IPS-NIHi7 (cell line): ENCODE measurements at regions not wholly inside any gene's neighbourhood (a gene's known extent, or its start where the extent isn't known, plus 50 kb on each side); places are given as distances from the start of the nearest gene placed in this dataset.
A peak's percentile ranks its signal among the peaks of the same experiment; 100 is the strongest.

ENCODE experiments used
- DNase-seq: peaks from one replicate; pipeline ENCODE4 v3.0.0; 2012; ENCODE audit warnings: mixed read lengths; ENCODE audit errors: extremely low spot score

DNA sequence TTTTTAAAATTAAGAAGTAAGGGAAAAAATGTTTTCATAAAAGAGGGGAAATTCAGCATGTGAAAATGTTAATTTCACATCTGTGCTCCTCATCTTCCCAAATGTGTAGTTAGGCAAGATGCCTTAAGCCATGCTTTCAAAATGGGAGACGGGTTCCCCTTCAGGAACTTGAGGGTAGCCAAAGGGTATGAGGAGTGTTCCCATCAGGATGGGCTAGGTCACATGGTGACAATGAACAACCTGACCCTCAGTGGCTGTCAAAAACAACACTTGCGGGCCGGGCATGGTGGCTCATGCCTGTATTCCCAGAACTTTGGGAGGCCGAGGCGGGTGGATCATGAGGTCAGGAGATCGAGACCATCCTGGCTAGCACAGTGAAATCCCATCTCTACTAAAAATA is 178.0 kb downstream of the ACTL7B start:
- no peak for DNase-seq

DNA sequence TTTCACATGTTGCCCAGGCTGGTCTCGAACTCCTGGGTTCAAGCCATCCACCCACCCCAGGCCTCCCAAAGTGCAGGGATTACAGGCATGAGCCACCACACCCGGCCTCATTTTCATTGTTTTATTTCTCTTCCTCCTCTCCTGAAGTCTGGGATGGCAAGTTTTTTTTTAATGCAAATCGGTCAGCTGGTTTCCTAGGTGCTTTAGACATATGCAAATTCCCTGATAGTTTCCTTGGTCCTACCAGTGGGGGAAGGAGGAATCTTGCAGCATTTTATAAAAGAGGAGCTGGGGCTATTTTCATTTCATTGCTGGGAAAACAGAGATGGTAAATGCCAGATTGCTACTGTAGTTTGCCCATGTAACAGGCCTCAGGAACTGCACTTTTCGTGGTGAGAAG is 179.4 kb downstream of the ACTL7B start:
- DNase-seq: peak; percentile 36

DNA sequence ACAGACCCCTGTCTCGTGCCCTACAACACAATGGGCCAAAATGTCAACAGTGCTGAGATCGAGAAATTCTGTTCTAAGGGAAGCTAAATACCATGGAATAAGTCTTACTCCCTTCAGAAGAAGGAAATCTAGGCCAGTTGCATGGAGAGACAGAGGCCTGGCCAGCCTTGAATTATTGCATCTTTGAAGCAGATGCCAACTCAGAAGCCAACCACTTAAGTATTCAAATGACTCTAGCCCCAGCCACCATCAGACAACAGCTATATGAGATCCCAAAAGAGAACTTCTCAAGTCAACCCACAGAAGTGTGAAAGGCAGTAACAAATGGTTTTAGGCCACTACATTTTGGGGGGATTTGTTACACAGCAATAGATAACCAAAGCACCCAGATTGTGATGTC is 180.1 kb downstream of the ACTL7B start:
- no peak for DNase-seq

DNA sequence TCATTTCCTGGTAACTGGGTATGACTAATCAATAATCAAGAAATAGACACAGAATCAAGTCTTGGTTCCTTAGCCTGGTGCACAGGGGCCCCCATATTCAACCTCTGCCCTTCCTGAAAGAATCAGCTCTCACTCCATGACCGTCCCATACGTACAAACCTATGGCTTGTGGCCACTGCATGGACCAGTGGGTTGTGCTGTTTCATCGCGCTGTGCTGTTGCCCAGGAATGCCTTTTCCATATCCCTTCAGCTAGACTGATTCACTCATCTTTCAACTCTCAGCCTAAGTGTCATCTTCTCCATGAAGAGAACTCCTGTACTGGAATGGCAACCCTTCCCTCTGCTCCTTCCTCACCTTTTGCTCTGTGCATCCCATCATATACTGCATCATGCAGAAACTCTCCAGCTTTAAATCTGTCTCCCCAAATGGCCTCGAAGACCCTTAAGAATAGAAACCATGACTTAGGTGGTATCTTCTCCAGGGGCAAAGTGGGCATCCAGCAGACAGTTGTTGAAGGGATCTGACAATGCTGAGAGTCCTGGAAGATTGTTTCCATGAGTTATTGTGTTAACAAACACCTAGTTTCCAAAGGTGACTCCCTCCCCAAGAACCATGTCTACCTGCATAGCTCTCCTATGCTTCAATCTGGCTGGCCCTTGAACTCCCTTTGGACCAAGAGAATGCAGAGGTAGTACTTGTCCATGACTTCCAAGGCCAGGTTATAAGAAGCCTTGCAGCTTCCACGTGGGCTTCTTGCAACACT is 180.8 kb downstream of the ACTL7B start:
- DNase-seq: no peak

- DNase-seq: no peak
These were observed 182.4 kb downstream of the ACTL7B start for GRCh38 chr9:108673386-108673785.

- DNase-seq: no peak
These were observed 183.2 kb downstream of the ACTL7B start for GRCh38 chr9:108672475-108673190.

GRCh38 chr9:108671794-108672193 is 184.0 kb downstream of the ACTL7B start:
- DNase-seq: no peak

- peak; percentile 65 for DNase-seq
These were observed 184.6 kb downstream of the ACTL7B start for GRCh38 chr9:108671176-108671575.

- DNase-seq: no peak
These were observed 186.8 kb downstream of the ACTL7B start for GRCh38 chr9:108668938-108669335.

- DNase-seq: no peak
These were observed 187.4 kb downstream of the ACTL7B start for GRCh38 chr9:108668191-108668937.

DNA sequence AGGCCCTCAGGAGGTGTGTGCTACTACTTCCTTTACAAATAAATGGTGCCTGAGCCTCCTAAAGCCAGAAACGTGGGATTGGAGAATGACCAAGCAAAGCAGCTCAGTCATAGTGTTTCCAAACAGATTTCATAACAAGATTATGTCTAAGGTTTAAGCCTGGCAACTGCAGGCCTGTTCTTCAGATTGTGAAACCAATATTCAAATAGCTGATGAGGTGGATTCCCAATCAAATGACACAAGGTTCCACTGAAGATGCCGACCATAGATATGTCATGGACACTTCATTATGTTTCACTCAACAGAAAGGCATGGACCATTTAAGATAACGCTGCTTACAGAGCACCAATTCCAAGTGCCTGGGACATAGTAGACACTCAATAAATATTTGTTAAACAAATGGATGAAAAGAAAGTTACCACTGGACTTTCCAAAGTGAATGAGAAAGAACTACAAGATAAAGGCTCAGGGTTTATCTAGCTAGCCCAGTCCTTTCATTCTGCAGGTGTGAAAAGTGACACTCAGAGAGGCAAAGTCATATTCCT is 189.5 kb downstream of the ACTL7B start:
- DNase-seq: no peak

- DNase-seq: no peak
These were observed 190.1 kb downstream of the ACTL7B start for GRCh38 chr9:108665521-108666239.

- DNase-seq: no peak
These were observed 191.2 kb downstream of the ACTL7B start for GRCh38 chr9:108664309-108665255.

GRCh38 chr9:108663422-108663821 is 192.4 kb downstream of the ACTL7B start:
- DNase-seq: no peak

DNA sequence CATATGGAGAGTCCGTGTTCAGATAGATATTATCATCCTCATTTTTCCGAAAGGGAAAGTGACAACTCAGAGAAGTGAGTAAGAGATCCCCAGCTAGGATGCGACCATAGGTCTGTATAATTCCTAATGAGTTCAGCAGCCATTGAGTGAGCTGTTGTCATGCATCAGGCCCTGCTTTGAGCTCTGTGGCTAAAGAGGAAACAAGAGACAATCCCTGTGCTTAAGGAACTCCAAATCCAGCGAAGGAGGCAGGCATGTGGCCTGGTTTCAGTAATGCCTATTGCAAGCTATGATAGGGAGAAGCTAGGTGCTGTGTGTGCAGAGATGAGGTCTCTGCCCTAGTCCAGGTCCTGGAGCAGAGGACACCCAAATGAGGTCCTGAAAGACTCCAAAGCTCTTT is 192.8 kb downstream of the ACTL7B start:
- DNase-seq: no peak

- no peak for DNase-seq
These were observed 193.5 kb downstream of the ACTL7B start for GRCh38 chr9:108662091-108662875.

GRCh38 chr9:108656566-108656965 is 199.2 kb downstream of the ACTL7B start:
- no peak for DNase-seq

GRCh38 chr9:108655818-108656217 is 200.0 kb downstream of the ACTL7B start:
- DNase-seq: no peak

- DNase-seq: no peak
These were observed 201.2 kb downstream of the ACTL7B start for GRCh38 chr9:108654566-108654965.

DNA sequence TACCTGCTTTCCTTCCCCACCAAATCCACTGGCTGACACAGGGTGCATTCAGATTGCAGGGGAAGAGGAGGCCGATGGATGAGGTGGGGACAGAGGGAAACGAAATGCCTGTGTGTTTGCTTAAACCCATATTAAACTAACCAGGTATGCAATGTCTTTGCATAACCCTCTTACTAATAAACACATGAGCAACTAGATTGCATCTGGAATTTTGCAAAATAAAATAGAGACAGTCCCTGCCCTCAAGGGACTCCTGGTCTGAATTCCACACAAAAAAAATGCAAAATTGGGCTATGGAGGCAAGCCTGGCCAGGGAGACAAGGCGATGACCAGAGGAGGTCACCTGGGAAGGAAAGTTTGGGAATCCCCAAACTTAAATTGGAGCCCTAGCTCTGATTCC is 202.9 kb downstream of the ACTL7B start:
- no peak for DNase-seq
